ENCODE measurements at regions not wholly inside any gene's neighbourhood (a gene's known extent, or its start where the extent isn't known, plus 50 kb on each side); places are given as distances from the start of the nearest gene placed in this dataset.
"Not testable (repeated sequence)": the region's sequence is repeated elsewhere in the genome, so short reads cannot be mapped to it uniquely, and the experiment has no call there.

- TF ChIP-seq, protein P1, sequence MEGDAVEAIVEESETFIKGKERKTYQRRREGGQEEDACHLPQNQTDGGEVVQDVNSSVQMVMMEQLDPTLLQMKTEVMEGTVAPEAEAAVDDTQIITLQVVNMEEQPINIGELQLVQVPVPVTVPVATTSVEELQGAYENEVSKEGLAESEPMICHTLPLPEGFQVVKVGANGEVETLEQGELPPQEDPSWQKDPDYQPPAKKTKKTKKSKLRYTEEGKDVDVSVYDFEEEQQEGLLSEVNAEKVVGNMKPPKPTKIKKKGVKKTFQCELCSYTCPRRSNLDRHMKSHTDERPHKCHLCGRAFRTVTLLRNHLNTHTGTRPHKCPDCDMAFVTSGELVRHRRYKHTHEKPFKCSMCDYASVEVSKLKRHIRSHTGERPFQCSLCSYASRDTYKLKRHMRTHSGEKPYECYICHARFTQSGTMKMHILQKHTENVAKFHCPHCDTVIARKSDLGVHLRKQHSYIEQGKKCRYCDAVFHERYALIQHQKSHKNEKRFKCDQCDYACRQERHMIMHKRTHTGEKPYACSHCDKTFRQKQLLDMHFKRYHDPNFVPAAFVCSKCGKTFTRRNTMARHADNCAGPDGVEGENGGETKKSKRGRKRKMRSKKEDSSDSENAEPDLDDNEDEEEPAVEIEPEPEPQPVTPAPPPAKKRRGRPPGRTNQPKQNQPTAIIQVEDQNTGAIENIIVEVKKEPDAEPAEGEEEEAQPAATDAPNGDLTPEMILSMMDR (IDR thresholded peaks at IDR 0.05) = not testable (repeated sequence)
- not testable (repeated sequence) for TF ChIP-seq POLR2A (IDR thresholded peaks at IDR 0.05)
Observed at GRCh38 chr2:132271794-132272193, 110.0 kb upstream of the ANKRD30BL start.
